Activated naive CD4-positive, alpha-beta T cell treated with anti-CD3 and anti-CD28 coated beads for 36 hours (primary cell): ENCODE measurements at regions not wholly inside any gene's neighbourhood (a gene's known extent, or its start where the extent isn't known, plus 50 kb on each side); places are given as distances from the start of the nearest gene placed in this dataset.
"Not testable (repeated sequence)": the region's sequence is repeated elsewhere in the genome, so short reads cannot be mapped to it uniquely, and the experiment has no call there.

Source experiments
- CTCF ChIA-PET: fragments of 350-600 bp; sonication (Branson Sonifier 250); formaldehyde crosslinking; loops from one replicate; lab custom pipeline; 2021; ENCODE audit warnings: antibody characterized with exemption; lab: Charles Lee
- DNase-seq: peaks from one replicate; pipeline ENCODE4 v3.0.0-alpha.2; 2020
- H3K27ac Mint-ChIP-seq: one replicate; pipeline ENCODE4 v1.8.0; 2021; ENCODE audit warnings: mild to moderate bottlenecking, mixed read lengths
- H3K27me3 Mint-ChIP-seq: one replicate; pipeline ENCODE4 v1.8.0; 2021; ENCODE audit warnings: low read depth, mixed read lengths
- H3K36me3 Mint-ChIP-seq: one replicate; pipeline ENCODE4 v1.8.0; 2021; ENCODE audit warnings: low read depth, mixed read lengths
- H3K4me1 Mint-ChIP-seq: one replicate; pipeline ENCODE4 v1.8.0; 2021; ENCODE audit warnings: low read depth, mixed read lengths
- H3K4me3 Mint-ChIP-seq: one replicate; pipeline ENCODE4 v1.8.0; 2021; ENCODE audit warnings: mild to moderate bottlenecking, moderate library complexity, mixed read lengths
- H3K9me3 Mint-ChIP-seq: one replicate; pipeline ENCODE4 v1.8.0; 2021; ENCODE audit warnings: mixed read lengths
- intact Hi-C: fragments of 100-400 bp; cut with micrococcal nuclease; formaldehyde crosslinking; loops from one replicate; pipeline ENCODE4 v1.15.1; 2023

DNA sequence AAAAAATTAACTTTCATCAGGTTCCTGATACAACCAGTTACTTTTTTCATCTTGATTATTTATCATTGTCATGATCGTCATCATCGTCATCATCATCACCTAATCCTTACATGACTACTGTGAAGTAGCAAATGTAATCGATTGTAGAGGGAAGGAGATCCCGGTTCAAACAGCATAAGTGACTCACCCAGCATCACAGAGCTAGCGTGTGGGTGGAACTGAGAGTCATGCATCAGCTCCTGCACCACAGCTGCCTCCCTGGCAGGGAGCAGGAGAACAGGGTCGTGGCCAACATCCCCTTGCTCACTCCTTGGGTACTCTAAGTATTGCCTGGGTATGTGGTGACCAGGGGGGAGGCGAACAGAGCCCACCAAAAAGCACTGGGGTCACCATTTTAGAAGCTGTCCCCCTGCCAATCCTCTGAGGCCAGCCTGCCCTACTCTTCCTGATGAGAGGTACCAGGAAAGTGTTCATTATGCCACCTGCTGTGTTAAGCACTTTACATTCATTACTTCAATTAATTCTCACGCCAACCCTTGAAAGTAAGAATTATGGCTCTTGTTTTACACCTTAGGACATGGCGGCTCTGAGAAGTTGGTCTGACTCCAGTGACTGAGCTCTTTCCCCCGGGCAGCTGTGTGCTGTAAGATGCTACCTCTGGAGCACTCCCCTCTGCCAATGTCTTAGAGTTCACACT, 425.2 kb downstream of the CD83 start:
- intact Hi-C loops = loop anchor here (1.0 to 5.0 kb wide), 11 partner anchors 90 to 702 kb away; no protein-coding TSS in a partner anchor
- no peaks in the 10 kb centered on the region for H3K36me3 Mint-ChIP-seq
- H3K9me3 Mint-ChIP-seq = no peaks in the 10 kb centered on the region
- peak; percentile 92 for DNase-seq
- peak overlapping the region; percentile 64 for H3K27ac Mint-ChIP-seq
- H3K4me3 Mint-ChIP-seq = no peak overlapping the region
- CTCF ChIA-PET = interaction anchor here (0.6 to 1.2 kb wide), 4 partner anchors 169 to 476 kb away, joined by 3 to 6 read pairs (median 4); no protein-coding TSS in a partner anchor
- H3K27me3 Mint-ChIP-seq = no peaks in the 10 kb centered on the region
- H3K4me1 Mint-ChIP-seq = peaks cover 24% of the 10 kb centered on the region

DNA sequence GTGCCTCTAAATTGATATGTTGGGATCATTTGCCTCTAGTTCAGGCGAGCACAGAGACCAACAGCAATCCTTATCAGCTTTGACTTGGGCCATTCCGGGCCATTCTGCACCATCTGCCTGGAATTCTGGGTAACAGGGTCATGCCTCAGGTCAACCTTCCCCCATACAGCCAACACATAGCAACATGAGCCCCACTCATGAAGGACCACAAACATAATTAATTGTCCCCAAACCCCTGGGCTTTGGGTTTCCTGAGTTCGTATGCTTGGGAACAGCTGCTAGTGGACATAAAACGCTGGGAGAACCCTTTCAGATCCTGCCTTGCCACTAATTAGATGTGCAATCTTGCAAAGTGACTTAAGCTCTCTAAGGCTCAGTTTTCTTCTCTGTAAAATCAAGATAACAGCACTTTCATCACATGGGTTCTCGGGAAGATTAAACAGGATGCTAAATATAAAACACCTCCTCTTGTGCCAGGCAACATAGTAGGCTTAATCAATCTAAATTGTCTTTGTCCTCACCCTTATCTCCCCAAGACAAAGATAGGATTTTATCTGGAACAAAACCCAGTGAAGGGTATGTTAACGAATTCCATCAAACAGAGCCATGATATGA, 426.5 kb downstream of the CD83 start:
- Mint-ChIP-seq H3K4me3 (no peak overlapping the region), H3K4me1 (peaks cover 24% of the 10 kb centered on the region), H3K27me3 (no peaks in the 10 kb centered on the region), H3K9me3 (no peaks in the 10 kb centered on the region), H3K36me3 (no peaks in the 10 kb centered on the region), H3K27ac (no peak overlapping the region)
- no peak for DNase-seq
- CTCF ChIA-PET = no interaction called here
- intact Hi-C loops = loop anchor here (2.0 to 5.0 kb wide), 4 partner anchors 91 to 701 kb away; no protein-coding TSS in a partner anchor

DNA sequence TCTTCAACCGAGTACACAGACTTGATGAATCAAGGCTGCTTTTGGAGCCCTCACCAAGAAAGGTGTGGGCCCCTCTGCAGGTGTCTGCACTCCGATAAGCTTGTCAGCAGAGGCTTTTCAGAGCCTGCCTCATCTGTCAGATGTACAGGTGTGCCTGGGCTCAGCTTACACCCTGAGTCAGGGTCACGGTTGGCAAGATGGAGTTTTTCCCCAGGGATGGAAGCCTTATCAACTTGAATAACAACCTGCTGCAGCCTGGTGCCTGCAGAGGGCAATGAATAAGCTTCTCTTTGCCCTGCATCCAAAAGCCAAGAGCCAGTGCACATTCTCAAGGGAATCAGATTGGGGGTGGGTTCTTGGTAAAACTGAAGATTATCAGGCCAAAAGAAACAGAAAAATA, 427.1 kb downstream of the CD83 start:
- Mint-ChIP-seq H3K4me3 (no peak overlapping the region), H3K27ac (no peak overlapping the region), H3K4me1 (peaks cover 24% of the 10 kb centered on the region), H3K27me3 (no peaks in the 10 kb centered on the region), H3K9me3 (no peaks in the 10 kb centered on the region), H3K36me3 (no peaks in the 10 kb centered on the region)
- CTCF ChIA-PET = interaction anchor here (0.7 kb wide), 1 partner anchor 682 kb away, joined by 3 read pairs; no protein-coding TSS in a partner anchor
- intact Hi-C loops = loop anchor here (5.0 kb wide), 1 partner anchor 118 kb away; no protein-coding TSS in a partner anchor
- no peak for DNase-seq

DNA sequence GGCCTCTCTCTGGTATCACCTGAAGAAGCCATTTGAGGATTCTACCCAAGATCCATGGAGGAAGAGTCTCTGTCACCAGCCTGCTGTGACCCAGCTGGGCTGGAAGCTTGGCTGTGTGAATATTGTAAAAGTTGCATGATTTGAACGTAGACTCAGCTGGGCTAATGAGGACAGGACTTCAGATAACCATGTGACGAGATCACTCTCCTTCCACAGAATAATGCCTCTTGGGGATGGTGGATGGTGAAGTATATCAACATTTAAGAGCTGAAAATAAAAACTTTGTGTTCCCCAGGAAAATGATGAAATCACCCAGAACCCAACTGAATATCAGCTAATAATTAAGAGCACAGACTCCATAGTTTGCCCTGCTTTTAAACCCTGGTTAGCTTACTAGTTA, 427.9 kb downstream of the CD83 start:
- H3K4me3 Mint-ChIP-seq = no peak overlapping the region
- H3K36me3 Mint-ChIP-seq = no peaks in the 10 kb centered on the region
- DNase-seq = no peak
- no peak overlapping the region for H3K27ac Mint-ChIP-seq
- intact Hi-C loops = no loop called here
- H3K9me3 Mint-ChIP-seq = no peaks in the 10 kb centered on the region
- no peaks in the 10 kb centered on the region for H3K27me3 Mint-ChIP-seq
- CTCF ChIA-PET = interaction anchor here (0.7 kb wide), 1 partner anchor 681 kb away, joined by 3 read pairs; no protein-coding TSS in a partner anchor
- peaks cover 24% of the 10 kb centered on the region for H3K4me1 Mint-ChIP-seq

DNA sequence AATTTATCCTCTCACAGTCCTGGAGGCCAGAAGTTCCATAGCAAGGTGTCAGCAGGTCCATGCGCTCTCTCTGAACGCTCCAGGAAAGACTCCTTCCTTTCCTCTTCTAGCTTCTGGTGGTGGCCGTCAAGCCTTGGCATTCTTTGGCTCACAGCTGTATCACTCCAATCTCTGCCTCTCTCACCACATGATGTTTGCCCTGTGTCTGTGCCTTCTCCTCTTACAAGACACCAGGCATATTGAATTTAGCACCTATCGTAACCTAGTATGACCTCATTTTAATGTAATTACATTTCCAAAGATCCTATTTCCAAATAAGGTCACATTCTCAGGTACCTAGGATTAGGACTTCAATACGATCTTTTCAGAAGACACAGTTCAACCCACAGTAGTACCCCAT, 428.5 kb downstream of the CD83 start:
- H3K27ac Mint-ChIP-seq = no peak overlapping the region
- H3K4me3 Mint-ChIP-seq = no peak overlapping the region
- intact Hi-C loops = no loop called here
- no peaks in the 10 kb centered on the region for H3K9me3 Mint-ChIP-seq
- no peaks in the 10 kb centered on the region for H3K36me3 Mint-ChIP-seq
- H3K4me1 Mint-ChIP-seq = peaks cover 24% of the 10 kb centered on the region
- no peaks in the 10 kb centered on the region for H3K27me3 Mint-ChIP-seq
- no peak for DNase-seq
- CTCF ChIA-PET = interaction anchor here (0.6 kb wide), 1 partner anchor 1014 kb away, joined by 5 read pairs; no protein-coding TSS in a partner anchor

DNA sequence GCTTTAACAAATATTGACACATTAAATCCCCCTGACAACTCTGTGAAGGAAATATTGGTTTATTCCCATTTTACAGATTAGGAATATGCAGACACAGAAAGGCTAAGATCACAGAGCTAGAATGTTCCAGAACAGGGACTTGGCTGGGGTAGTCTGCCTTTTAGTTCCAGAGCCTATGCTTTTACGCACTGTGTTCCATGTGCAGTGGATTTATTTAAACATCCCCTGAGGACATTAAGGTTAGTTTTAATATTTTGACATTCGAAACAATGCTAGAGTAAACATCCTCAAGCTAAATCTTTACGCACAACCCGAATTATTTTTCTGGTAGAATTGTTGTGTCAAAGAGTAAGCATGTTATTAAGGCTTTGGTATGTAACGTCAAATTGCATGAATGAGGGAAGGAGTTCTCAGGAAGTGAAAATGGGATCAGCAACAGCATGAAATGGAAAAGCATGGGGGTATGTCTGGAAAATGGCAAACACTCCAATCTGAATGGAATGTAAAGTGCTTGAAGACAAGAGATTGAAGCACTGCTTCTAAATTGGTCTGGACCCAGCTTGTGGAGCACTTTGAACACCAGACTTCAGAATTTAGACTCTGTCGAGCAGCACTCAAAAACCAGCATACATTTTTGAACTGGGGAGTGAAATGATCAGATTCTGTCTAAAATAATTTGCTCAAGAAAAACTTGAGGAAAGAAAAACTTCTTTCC, 429.9 kb downstream of the CD83 start:
- H3K4me3 Mint-ChIP-seq = no peak overlapping the region
- H3K27ac Mint-ChIP-seq = no peak overlapping the region
- intact Hi-C loops = no loop called here
- peaks cover 12% of the 10 kb centered on the region for H3K4me1 Mint-ChIP-seq
- H3K27me3 Mint-ChIP-seq = no peaks in the 10 kb centered on the region
- H3K9me3 Mint-ChIP-seq = no peaks in the 10 kb centered on the region
- no peaks in the 10 kb centered on the region for H3K36me3 Mint-ChIP-seq
- no peak for DNase-seq
- CTCF ChIA-PET = interaction anchor here (0.7 kb wide), 1 partner anchor 73 kb away, joined by 3 read pairs; no protein-coding TSS in a partner anchor

DNA sequence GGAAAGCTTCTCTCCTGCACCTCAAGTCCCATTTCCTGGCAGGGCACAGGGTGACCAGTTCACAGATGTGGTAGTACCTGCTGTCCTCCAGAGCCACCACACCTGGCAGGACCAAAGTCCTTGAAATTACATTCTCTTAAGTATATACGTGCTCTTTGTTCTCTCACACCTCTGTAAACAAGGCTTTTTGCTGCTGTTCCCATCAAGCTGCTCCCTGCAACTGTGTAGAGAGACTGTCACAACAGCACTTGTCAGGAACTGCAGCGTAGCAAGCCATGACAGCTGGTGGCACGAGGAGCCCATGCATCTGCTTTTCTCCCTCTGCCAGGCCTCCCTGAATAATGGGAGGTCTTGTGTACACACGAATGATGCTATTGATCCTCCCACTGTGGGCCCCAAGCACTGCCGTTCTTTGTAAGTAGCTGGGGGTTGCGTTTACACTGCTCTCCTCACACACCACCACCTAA, 431.8 kb downstream of the CD83 start:
- no peaks in the 10 kb centered on the region for H3K27me3 Mint-ChIP-seq
- H3K4me1 Mint-ChIP-seq = no peaks in the 10 kb centered on the region
- DNase-seq = no peak
- no peaks in the 10 kb centered on the region for H3K9me3 Mint-ChIP-seq
- intact Hi-C loops = no loop called here
- CTCF ChIA-PET = no interaction called here
- no peak overlapping the region for H3K4me3 Mint-ChIP-seq
- no peaks in the 10 kb centered on the region for H3K36me3 Mint-ChIP-seq
- H3K27ac Mint-ChIP-seq = no peak overlapping the region

DNA sequence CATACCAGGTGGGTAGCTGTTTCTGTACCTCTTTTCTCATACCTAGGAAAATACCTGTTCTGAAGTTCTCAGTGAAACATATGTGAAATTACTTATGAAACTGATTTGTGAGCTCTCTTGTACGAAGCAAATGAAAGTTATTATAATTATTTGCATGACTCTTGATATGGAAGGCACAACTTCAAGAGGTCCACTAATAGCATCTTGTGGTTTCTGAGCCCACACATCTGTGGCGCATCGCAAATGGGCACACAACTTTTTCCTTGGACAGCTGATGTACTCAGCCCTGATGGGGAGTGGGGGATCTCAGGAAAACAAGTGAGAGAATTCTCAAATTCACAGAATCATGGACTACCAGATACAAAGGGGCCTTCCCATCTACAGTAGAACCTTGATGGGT, 432.3 kb downstream of the CD83 start:
- Mint-ChIP-seq H3K27ac (no peak overlapping the region), H3K4me3 (no peak overlapping the region), H3K4me1 (no peaks in the 10 kb centered on the region), H3K36me3 (no peaks in the 10 kb centered on the region), H3K9me3 (no peaks in the 10 kb centered on the region), H3K27me3 (no peaks in the 10 kb centered on the region)
- intact Hi-C loops = no loop called here
- CTCF ChIA-PET = no interaction called here
- no peak for DNase-seq

DNA sequence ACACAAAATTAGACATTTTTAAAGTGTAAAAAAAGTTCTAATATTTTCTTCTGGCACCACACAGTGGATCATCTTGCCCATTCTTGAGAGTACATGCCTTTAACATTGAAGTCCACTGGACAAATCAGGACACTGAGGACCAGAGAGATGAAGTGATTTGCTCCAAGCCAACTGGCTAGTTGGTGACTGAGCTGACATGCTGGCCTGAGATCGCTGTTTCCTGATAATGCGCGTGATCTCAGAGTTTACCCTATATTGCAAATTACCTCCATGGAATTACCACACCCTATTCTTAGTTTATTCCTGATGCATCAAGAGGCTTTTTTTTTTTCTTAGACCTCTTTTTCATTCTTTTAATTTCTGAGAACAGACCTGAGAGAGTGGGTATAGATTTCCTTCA, 432.8 kb downstream of the CD83 start:
- DNase-seq = no peak
- intact Hi-C loops = no loop called here
- no peaks in the 10 kb centered on the region for H3K4me1 Mint-ChIP-seq
- CTCF ChIA-PET = no interaction called here
- H3K9me3 Mint-ChIP-seq = no peaks in the 10 kb centered on the region
- H3K27ac Mint-ChIP-seq = no peak overlapping the region
- no peaks in the 10 kb centered on the region for H3K27me3 Mint-ChIP-seq
- H3K4me3 Mint-ChIP-seq = no peak overlapping the region
- no peaks in the 10 kb centered on the region for H3K36me3 Mint-ChIP-seq

DNA sequence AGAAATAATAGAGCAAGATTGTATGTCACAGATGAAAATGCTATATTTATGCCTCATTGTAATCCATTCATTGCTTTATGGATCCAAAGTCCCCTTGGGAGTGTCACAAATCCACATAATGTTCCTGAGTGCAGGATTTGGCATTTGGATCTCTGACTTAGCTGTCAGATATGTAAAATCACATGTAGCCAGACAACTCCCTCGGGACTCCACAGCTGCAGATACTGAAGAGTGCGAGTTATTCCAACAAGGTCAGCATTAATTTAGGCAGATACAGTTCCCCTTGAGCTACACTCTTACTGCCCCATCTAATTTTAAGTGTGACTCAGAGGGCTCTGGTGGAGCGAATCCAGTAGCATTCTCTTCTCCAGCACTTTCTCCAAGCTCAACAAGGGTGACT, 433.2 kb downstream of the CD83 start:
- H3K36me3 Mint-ChIP-seq = no peaks in the 10 kb centered on the region
- H3K4me3 Mint-ChIP-seq = no peak overlapping the region
- CTCF ChIA-PET = no interaction called here
- H3K4me1 Mint-ChIP-seq = no peaks in the 10 kb centered on the region
- H3K27ac Mint-ChIP-seq = no peak overlapping the region
- intact Hi-C loops = no loop called here
- H3K27me3 Mint-ChIP-seq = no peaks in the 10 kb centered on the region
- DNase-seq = no peak
- no peaks in the 10 kb centered on the region for H3K9me3 Mint-ChIP-seq

DNA sequence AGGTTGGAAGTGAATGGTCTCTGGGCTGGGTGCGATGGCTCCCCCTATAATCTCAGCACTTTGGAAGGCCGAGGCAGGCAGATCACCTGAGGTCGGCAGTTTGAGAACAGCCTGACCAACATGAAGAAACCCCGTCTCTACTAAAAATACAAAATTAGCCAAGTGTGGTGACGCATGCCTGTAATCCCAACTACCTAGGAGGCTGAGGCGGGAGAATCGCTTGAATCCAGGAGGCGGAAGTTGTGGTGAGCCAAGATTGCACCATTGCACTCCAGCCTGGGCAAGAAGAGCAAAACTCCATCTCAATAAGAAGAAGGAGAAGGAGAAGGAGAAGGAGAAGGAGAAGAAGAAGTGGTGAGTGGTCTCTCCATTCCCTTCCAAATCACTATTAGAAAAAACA, 434.0 kb downstream of the CD83 start:
- H3K4me1 Mint-ChIP-seq, CTCF ChIA-PET, H3K27ac Mint-ChIP-seq, H3K9me3 Mint-ChIP-seq, H3K36me3 Mint-ChIP-seq, H3K4me3 Mint-ChIP-seq, intact Hi-C loops, DNase-seq, H3K27me3 Mint-ChIP-seq: not testable (repeated sequence)

DNA sequence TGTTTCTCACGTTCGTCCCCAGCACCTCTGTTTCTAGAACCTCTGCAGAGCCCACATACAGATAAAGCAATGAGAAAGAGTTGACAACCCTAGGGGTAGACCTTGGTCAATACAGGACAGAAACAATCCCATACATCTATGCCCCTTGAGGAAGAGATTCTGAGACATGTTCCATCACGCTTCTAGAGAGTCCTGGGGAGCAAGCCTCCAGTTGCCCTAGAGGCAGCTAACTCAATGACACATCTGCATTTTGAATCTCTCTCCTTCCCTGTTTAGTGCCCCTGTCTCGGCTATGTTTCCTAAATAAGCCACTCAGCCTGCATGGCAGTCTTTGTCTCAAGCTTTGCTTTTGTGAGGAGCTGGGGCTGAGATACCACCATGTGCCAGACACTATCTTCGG, 435.3 kb downstream of the CD83 start:
- CTCF ChIA-PET = interaction anchor here (1.0 kb wide), 1 partner anchor 165 kb away, joined by 3 read pairs; no protein-coding TSS in a partner anchor

More for the DNA sequence above, 435.3 kb downstream of the CD83 start:
- intact Hi-C loops = no loop called here
- DNase-seq = no peak
- H3K36me3 Mint-ChIP-seq = no peaks in the 10 kb centered on the region
- no peaks in the 10 kb centered on the region for H3K9me3 Mint-ChIP-seq
- no peak overlapping the region for H3K4me3 Mint-ChIP-seq
- no peaks in the 10 kb centered on the region for H3K4me1 Mint-ChIP-seq
- H3K27ac Mint-ChIP-seq = no peak overlapping the region
- H3K27me3 Mint-ChIP-seq = no peaks in the 10 kb centered on the region
